Keratinocyte (primary cell): ENCODE measurements at regions not wholly inside any gene's neighbourhood (a gene's known extent, or its start where the extent isn't known, plus 50 kb on each side); places are given as distances from the start of the nearest gene placed in this dataset.

Source experiments
- DNase-seq: peaks from one replicate; pipeline ENCODE4 v3.0.0-alpha.2; 2011; ENCODE audit warnings: low read depth, missing footprints, low spot score
- FAIRE-seq: peaks from 2 replicates; lab custom pipeline; 2011; peaks lifted over from hg19 to GRCh38; lab: Jason Lieb, UNC
- H2AFZ ChIP-seq: 2 replicates; pipeline ENCODE4 v1.6.0; 2012; ENCODE audit warnings: low read length, control low read depth, inconsistent platforms; ENCODE audit not compliant: control insufficient read depth
- H3K27ac ChIP-seq: 2 replicates; pipeline ENCODE4 v1.5.1; 2011; ENCODE audit warnings: low read length; ENCODE audit not compliant: control insufficient read depth, insufficient read depth
- H3K27me3 ChIP-seq: 3 replicates; pipeline ENCODE4 v1.6.0; 2011; ENCODE audit warnings: low read length; ENCODE audit not compliant: control insufficient read depth, insufficient read depth; ENCODE audit errors: extremely low read depth
- H3K36me3 ChIP-seq, 2 experiments: 2 replicates in 1 of 2; 3 replicates in 1 of 2; pipeline ENCODE4 v1.5.1; 2011; ENCODE audit warnings: low read length in 2 of 2, mild to moderate bottlenecking in 1 of 2; ENCODE audit not compliant: control insufficient read depth in 2 of 2, insufficient read depth in 2 of 2; ENCODE audit errors: extremely low read depth in 1 of 2
- H3K4me1 ChIP-seq: 3 replicates; pipeline ENCODE4 v1.5.1; 2011; ENCODE audit warnings: low read length; ENCODE audit not compliant: control insufficient read depth, insufficient read depth; ENCODE audit errors: extremely low read depth
- H3K4me2 ChIP-seq: 3 replicates; pipeline ENCODE4 v1.6.0; 2011; ENCODE audit warnings: low read depth, low read length; ENCODE audit not compliant: control insufficient read depth, insufficient read depth; ENCODE audit errors: extremely low read depth
- H3K4me3 ChIP-seq, 3 experiments: fragments of 200-600 bp in 1 of 3; sonication (generic) in 1 of 3; 2 replicates in 2 of 3; 3 replicates in 1 of 3; pipeline ENCODE4 v1.5.1; 2011 to 2016; ENCODE audit warnings: low read length in 3 of 3, mild to moderate bottlenecking in 3 of 3, control low read depth in 2 of 3, inconsistent platforms in 1 of 3, low read depth in 1 of 3, mixed read lengths in 1 of 3, mixed run types in 1 of 3, moderate library complexity in 1 of 3; ENCODE audit not compliant: control insufficient read depth in 2 of 3, insufficient read depth in 2 of 3; ENCODE audit errors: extremely low read depth in 1 of 3
- H3K79me2 ChIP-seq: 2 replicates; pipeline ENCODE4 v1.6.0; 2012; ENCODE audit warnings: low read length; ENCODE audit not compliant: control insufficient read depth, insufficient read depth
- H3K9ac ChIP-seq: 3 replicates; pipeline ENCODE4 v1.6.0; 2011; ENCODE audit warnings: low read length; ENCODE audit not compliant: control insufficient read depth, insufficient read depth; ENCODE audit errors: extremely low read depth
- H3K9me1 ChIP-seq: 3 replicates; pipeline ENCODE4 v1.6.0; 2011; ENCODE audit warnings: low read length; ENCODE audit not compliant: control insufficient read depth, insufficient read depth; ENCODE audit errors: extremely low read depth
- H3K9me3 ChIP-seq: 2 replicates; pipeline ENCODE4 v1.5.1; 2012; ENCODE audit warnings: low read depth, low read length; ENCODE audit not compliant: control insufficient read depth
- H4K20me1 ChIP-seq: 3 replicates; pipeline ENCODE4 v1.6.0; 2011; ENCODE audit warnings: low read length; ENCODE audit not compliant: control insufficient read depth, insufficient read depth; ENCODE audit errors: extremely low read depth
- EZH2 ChIP-seq: IDR thresholded peaks from one replicate; pipeline ENCODE4 v1.6.1; 2012; ENCODE audit warnings: inconsistent platforms, mild to moderate bottlenecking, low read length, moderate library complexity
- dilution Hi-C: fragments of 300-500 bp; cut with MboI; formaldehyde crosslinking; loops from one replicate; pipeline ENCODE4 v1.7.0; 2020; ENCODE audit warnings: low sequenced_read_pairs; ENCODE audit not compliant: extremely low pct_ligation_motif_present
- TF ChIP-seq, protein P1 (sequence below), 3 experiments: IDR thresholded peaks in 1 of 3; conservative IDR thresholded peaks in 1 of 3; optimal IDR thresholded peaks in 1 of 3; 2 replicates in 2 of 3; 3 replicates in 1 of 3; pipeline versions ENCODE3 to v1.5.1; 2011; ENCODE audit warnings: low read length in 3 of 3, mild to moderate bottlenecking in 3 of 3, moderate library complexity in 2 of 3, control low read depth in 1 of 3, inconsistent platforms in 1 of 3; ENCODE audit not compliant: insufficient read depth in 2 of 3; ENCODE audit errors: extremely low read depth in 1 of 3

- Histone ChIP-seq H3K9ac (no peak overlapping the region), H3K79me2 (no peaks in the 10 kb centered on the region), H3K4me3 (no peak overlapping the region), H3K36me3 (no peaks in the 10 kb centered on the region), H3K9me1 (no peaks in the 10 kb centered on the region), H4K20me1 (no peaks in the 10 kb centered on the region), H3K27me3 (no peaks in the 10 kb centered on the region), H3K4me1 (no peaks in the 10 kb centered on the region), H2AFZ (no peak overlapping the region), H3K4me2 (no peak overlapping the region), H3K27ac (no peak overlapping the region), H3K9me3 (no peaks in the 10 kb centered on the region)
- TF ChIP-seq, protein P1, sequence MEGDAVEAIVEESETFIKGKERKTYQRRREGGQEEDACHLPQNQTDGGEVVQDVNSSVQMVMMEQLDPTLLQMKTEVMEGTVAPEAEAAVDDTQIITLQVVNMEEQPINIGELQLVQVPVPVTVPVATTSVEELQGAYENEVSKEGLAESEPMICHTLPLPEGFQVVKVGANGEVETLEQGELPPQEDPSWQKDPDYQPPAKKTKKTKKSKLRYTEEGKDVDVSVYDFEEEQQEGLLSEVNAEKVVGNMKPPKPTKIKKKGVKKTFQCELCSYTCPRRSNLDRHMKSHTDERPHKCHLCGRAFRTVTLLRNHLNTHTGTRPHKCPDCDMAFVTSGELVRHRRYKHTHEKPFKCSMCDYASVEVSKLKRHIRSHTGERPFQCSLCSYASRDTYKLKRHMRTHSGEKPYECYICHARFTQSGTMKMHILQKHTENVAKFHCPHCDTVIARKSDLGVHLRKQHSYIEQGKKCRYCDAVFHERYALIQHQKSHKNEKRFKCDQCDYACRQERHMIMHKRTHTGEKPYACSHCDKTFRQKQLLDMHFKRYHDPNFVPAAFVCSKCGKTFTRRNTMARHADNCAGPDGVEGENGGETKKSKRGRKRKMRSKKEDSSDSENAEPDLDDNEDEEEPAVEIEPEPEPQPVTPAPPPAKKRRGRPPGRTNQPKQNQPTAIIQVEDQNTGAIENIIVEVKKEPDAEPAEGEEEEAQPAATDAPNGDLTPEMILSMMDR (optimal IDR thresholded peaks at IDR 0.05 in 1 of 3, IDR thresholded peaks at IDR 0.05 in 1 of 3, conservative IDR thresholded peaks at IDR 0.05 in 1 of 3; ENCODE audit: extremely low read depth in 1 of 3, insufficient read depth in 2 of 3, low read length in 3 of 3), result no peak
- TF ChIP-seq EZH2, result no peak
- DNase-seq (no peak), FAIRE-seq (no peak)
- dilution Hi-C loops, result no loop called here
Observed at GRCh38 chr2:196353717-196354116, 182.3 kb upstream of the STK17B start.

DNA sequence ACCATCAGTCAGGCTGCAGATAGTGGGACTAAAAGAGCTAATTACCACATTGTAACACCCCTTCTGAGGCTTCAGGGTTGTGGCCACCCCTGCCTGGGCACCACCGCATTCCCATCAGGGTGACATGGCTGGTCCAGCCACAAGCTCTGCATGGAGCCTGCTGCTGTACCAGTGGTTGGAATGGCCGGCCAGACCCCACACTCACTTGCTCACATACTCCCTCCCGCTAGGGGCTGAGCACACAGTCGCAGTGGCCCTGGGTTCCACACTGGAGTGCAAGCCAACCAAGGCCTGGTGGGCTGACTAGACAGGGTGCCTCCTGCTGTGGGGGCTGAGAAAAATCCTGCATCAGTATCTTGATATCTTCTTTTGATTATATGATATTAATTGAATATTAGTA is 182.8 kb upstream of the STK17B start:
- Histone ChIP-seq H3K79me2 (no peaks in the 10 kb centered on the region), H3K27me3 (no peaks in the 10 kb centered on the region), H3K4me2 (no peak overlapping the region), H3K36me3 (no peaks in the 10 kb centered on the region), H3K27ac (no peak overlapping the region), H3K9me3 (no peaks in the 10 kb centered on the region), H3K9me1 (no peaks in the 10 kb centered on the region), H3K4me1 (no peaks in the 10 kb centered on the region), H3K9ac (no peak overlapping the region), H4K20me1 (no peaks in the 10 kb centered on the region), H2AFZ (no peak overlapping the region), H3K4me3 (no peak overlapping the region)
- DNase-seq, result no peak
- dilution Hi-C loops, result no loop called here
- TF ChIP-seq, protein P1 (optimal IDR thresholded peaks at IDR 0.05 in 1 of 3, IDR thresholded peaks at IDR 0.05 in 1 of 3, conservative IDR thresholded peaks at IDR 0.05 in 1 of 3; ENCODE audit: extremely low read depth in 1 of 3, insufficient read depth in 2 of 3, low read length in 3 of 3), result no peak
- no peak for TF ChIP-seq EZH2
- FAIRE-seq, result no peak
